ENCODE measurements at regions not wholly inside any gene's neighbourhood (a gene's known extent, or its start where the extent isn't known, plus 50 kb on each side); places are given as distances from the start of the nearest gene placed in this dataset.
A peak's percentile ranks its signal among the peaks of the same experiment; 100 is the strongest.

GRCh38 chr3:36124118-36124796, 256.0 kb upstream of the STAC start:
- TF ChIP-seq CTCF (conservative IDR thresholded peaks at IDR 0.05 in 1 of 2, IDR thresholded peaks at IDR 0.05 in 1 of 2; ENCODE audit: low read depth in 1 of 2, low read length in 2 of 2) (peak in 1 of 2 donors; percentile 48), EZH2 (IDR thresholded peaks at IDR 0.05; ENCODE audit: low read length, missing control alignments) (no peak)
